K562 (cell line): ENCODE measurements at regions not wholly inside any gene's neighbourhood (a gene's known extent, or its start where the extent isn't known, plus 50 kb on each side); places are given as distances from the start of the nearest gene placed in this dataset.

Experiments used
- ATAC-seq: fragments of 200-7000 bp; cut with Tn5 transposase; 3 replicates; pipeline ENCODE4 v1.9.1; 2020; ENCODE audit warnings: moderate library complexity
- BruUV-seq: library from RNA; stranded (reverse); fragments of 400-500 nt; replicated peaks from 2 replicates; lab custom pipeline; 2021; lab: Mats Ljungman, UMichigan
- CTCF ChIA-PET: fragments of 300-600 bp; formaldehyde crosslinking; extraction: SDS; loops from one replicate; lab custom pipeline; 2021; ENCODE audit warnings: low intra/inter-chr PET ratio; lab: Yijun Ruan, JAX
- POLR2A ChIA-PET: fragments of 300-600, 350-650 bp; sonication (Branson Sonifier 250); formaldehyde crosslinking; extraction: SDS; loops from one replicate; lab custom pipeline; 2021; ENCODE audit warnings: antibody characterized with exemption, inconsistent platforms; lab: Yijun Ruan, JAX
- DNase-seq, 4 experiments: peaks; one replicate each; pipeline versions ENCODE4 v3.0.0 to v3.0.0-alpha.2; 2011 to 2018; ENCODE audit warnings: low spot score in 3 of 4, mixed read lengths in 3 of 4; ENCODE audit errors: extremely low read depth in 1 of 4
- FAIRE-seq: peaks from 2 replicates; lab custom pipeline; 2011; peaks lifted over from hg19 to GRCh38; lab: Jason Lieb, UNC
- H2AFZ ChIP-seq: 2 replicates; pipeline ENCODE4 v1.6.0; 2011; ENCODE audit warnings: low read depth, low read length, control low read depth, inconsistent platforms
- H3K27ac ChIP-seq: fragments of 200-600 bp; 3 replicates; pipeline ENCODE4 v1.8.0; 2011; ENCODE audit warnings: low read depth, mild to moderate bottlenecking, control low read depth, inconsistent platforms, low read length, moderate library complexity, mixed read lengths; ENCODE audit errors: extremely low read depth
- H3K27me3 ChIP-seq, 2 experiments: fragments of 300-600 bp in 1 of 2; 2 replicates in 1 of 2; 3 replicates in 1 of 2; pipeline versions ENCODE4 v1.6.0 to v1.8.0; 2011; ENCODE audit warnings: inconsistent platforms in 2 of 2, low read length in 2 of 2, mild to moderate bottlenecking in 1 of 2, mixed read lengths in 1 of 2, moderate library complexity in 1 of 2; ENCODE audit not compliant: control insufficient read depth in 2 of 2, insufficient read depth in 2 of 2
- H3K36me3 ChIP-seq: fragments of 300-600 bp; 3 replicates; pipeline ENCODE4 v1.8.0; 2011; ENCODE audit warnings: mild to moderate bottlenecking, low read length, inconsistent platforms; ENCODE audit not compliant: control insufficient read depth, insufficient read depth
- H3K4me1 ChIP-seq, 2 experiments: fragments of 200-600 bp in 1 of 2; replicated peaks in 1 of 2; 2 replicates in 1 of 2; 3 replicates in 1 of 2; pipeline versions ENCODE4 v1.5.1 to v1.8.0; 2011; ENCODE audit warnings: inconsistent platforms in 2 of 2, low read length in 2 of 2, mild to moderate bottlenecking in 1 of 2, mixed read lengths in 1 of 2, moderate library complexity in 1 of 2; ENCODE audit not compliant: control insufficient read depth in 2 of 2, insufficient read depth in 2 of 2
- H3K4me2 ChIP-seq: 2 replicates; pipeline ENCODE4 v1.6.1; 2011; ENCODE audit warnings: low read length, control low read depth, inconsistent platforms, mixed read lengths; ENCODE audit not compliant: insufficient read depth
- H3K4me3 ChIP-seq: fragments of 200-600 bp; sonication (generic), shearing (Covaris generic); 2 replicates; pipeline ENCODE4 v1.5.1; 2016; ENCODE audit warnings: control low read depth, inconsistent platforms
- H3K79me2 ChIP-seq: fragments of 200-600 bp; 3 replicates; pipeline ENCODE4 v1.8.0; 2011; ENCODE audit warnings: low read length, inconsistent platforms; ENCODE audit not compliant: control insufficient read depth, insufficient read depth
- H3K9ac ChIP-seq, 2 experiments: 2 replicates each; pipeline versions ENCODE4 v1.6.0 to v1.6.1; 2011; ENCODE audit warnings: low read depth in 2 of 2, low read length in 2 of 2, control low read depth in 1 of 2, inconsistent platforms in 1 of 2, mild to moderate bottlenecking in 1 of 2, mixed read lengths in 1 of 2; ENCODE audit not compliant: insufficient read depth in 1 of 2
- H3K9me1 ChIP-seq: one replicate; pipeline ENCODE4 v1.6.0; 2011; ENCODE audit warnings: inconsistent platforms, mild to moderate bottlenecking, low read length, moderate library complexity; ENCODE audit not compliant: control insufficient read depth, insufficient read depth
- H3K9me3 ChIP-seq: replicated peaks from 2 replicates; pipeline ENCODE4 v1.5.1; 2011; ENCODE audit warnings: low read depth, low read length, inconsistent platforms; ENCODE audit not compliant: control insufficient read depth, insufficient read depth
- H4K20me1 ChIP-seq: replicated peaks from 2 replicates; pipeline ENCODE4 v1.6.1; 2011; ENCODE audit warnings: low read length, inconsistent platforms, mixed read lengths; ENCODE audit not compliant: control insufficient read depth, insufficient read depth
- ASH1L ChIP-seq: fragments of 450-650 bp; IDR thresholded peaks from 2 replicates; pipeline ENCODE4 v1.6.1; 2018; ENCODE audit warnings: borderline replicate concordance, mild to moderate bottlenecking, low read depth; ENCODE audit not compliant: partially characterized antibody
- ETS1 ChIP-seq: conservative IDR thresholded peaks from 2 replicates; pipeline ENCODE4 v1.6.1; 2011; ENCODE audit warnings: low read depth, mild to moderate bottlenecking, low read length; ENCODE audit not compliant: control insufficient read depth
- TGIF2 ChIP-seq: sonication (generic); formaldehyde crosslinking; IDR thresholded peaks from 2 replicates; pipeline ENCODE4 v1.8.1; 2022; ENCODE audit warnings: mild to moderate bottlenecking, missing genetic modification reagents, moderate library complexity
- XRCC4 ChIP-seq: IDR thresholded peaks from one replicate; pipeline ENCODE4 v1.6.1; 2011; ENCODE audit not compliant: insufficient read depth, insufficient read length; ENCODE audit errors: extremely low read depth
- ZNF124 ChIP-seq: sonication (generic); formaldehyde crosslinking; IDR thresholded peaks from 2 replicates; pipeline ENCODE4 v1.8.1; 2022; ENCODE audit warnings: missing genetic modification reagents
- ZNF77 ChIP-seq: fragments of 250-450 bp; sonication (Bioruptor Pico); IDR thresholded peaks from 2 replicates; pipeline ENCODE4 v1.5.0; 2020
- WGBS: fragments of 100-300 bp; shearing (Covaris generic); methylation state at CpG from one replicate; pipeline ENCODE4 v1.1.6; 2016; ENCODE audit warnings: low coverage, mixed read lengths; ENCODE audit not compliant: insufficient coverage; ENCODE audit errors: missing lambda C conversion rate; 5-methylcytosine and 5-hydroxymethylcytosine counted together
- in situ Hi-C: fragments of 300-500 bp; cut with MboI; formaldehyde crosslinking; loops from 4 replicates; pipeline ENCODE4 v1.15.0; 2018; ENCODE audit warnings: inconsistent platforms, mixed read lengths
- intact Hi-C: fragments of 100-400 bp; cut with micrococcal nuclease; formaldehyde crosslinking; loops from 2 replicates; pipeline ENCODE4 v1.14.2; 2022
- TF ChIP-seq, protein P1 (sequence below): sonication (generic); formaldehyde crosslinking; IDR thresholded peaks from 2 replicates; pipeline ENCODE4 v1.8.1; 2023; ENCODE audit warnings: mild to moderate bottlenecking, missing genetic modification reagents
- TF ChIP-seq, protein P2 (sequence below): fragments of 250-450 bp; sonication (Bioruptor Pico); IDR thresholded peaks from 2 replicates; pipeline ENCODE4 v1.5.0; 2021
- TF ChIP-seq, protein P3 (sequence below), 2 experiments: fragments of 450-650 bp; conservative IDR thresholded peaks; 2 replicates each; pipeline ENCODE4 v1.6.1; 2017; ENCODE audit warnings: mild to moderate bottlenecking in 2 of 2, moderate library complexity in 2 of 2

DNA sequence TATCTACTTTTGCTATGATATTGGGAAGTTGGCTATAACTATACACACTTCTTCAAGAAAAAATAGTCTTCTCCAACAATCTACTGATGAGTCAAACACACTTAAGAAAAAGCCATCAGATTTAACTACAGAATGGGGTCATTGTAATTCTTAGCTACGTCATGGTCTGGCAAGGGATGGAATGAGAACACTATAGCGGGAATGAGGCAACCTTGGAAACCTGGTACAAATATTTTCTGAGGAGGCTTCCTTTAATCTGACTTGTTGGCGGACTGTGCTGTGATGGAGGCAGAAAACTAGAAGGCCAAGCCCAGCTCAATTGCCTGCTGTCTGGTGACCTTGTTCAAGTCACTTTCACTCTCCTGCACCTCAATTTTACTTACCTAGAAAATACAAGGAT, 586.8 kb upstream of the JAG1 start (continued):
- no peak for TF ChIP-seq ETS1
- no peak for TF ChIP-seq ASH1L

DNA sequence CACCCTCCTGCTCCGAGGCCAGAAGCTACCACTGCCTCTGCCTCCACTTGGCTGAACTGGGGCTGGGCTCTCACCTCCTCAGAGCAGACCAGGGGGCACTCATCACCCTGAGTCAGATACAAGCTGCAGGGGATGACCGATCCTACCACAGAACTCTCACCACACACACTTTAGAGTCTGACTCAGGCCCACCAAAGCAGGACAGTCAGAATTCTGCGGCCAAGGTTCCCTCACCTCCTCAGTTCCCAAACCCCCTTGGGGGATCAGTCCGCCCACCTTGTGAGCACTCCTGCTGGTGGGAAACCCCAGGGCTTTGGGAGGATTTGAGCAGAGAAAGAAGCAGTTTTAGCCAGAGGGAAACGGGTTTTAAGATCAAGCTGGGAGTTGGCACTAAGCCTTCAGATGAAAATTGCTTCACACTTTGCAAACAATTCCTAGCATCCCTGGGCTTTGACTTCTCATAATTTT, 587.8 kb upstream of the JAG1 start:
- no peak overlapping the region for H3K4me2 ChIP-seq
- no peaks in the 10 kb centered on the region for H3K9me1 ChIP-seq
- no peaks in the 10 kb centered on the region for H3K79me2 ChIP-seq
- ATAC-seq (no peak), FAIRE-seq (no peak), DNase-seq (no peak)
- H3K27me3 ChIP-seq, result no peaks in the 10 kb centered on the region
- ChIA-PET POLR2A (no interaction called here), CTCF (no interaction called here)
- H3K4me1 ChIP-seq, result no peaks in the 10 kb centered on the region
- no peaks in the 10 kb centered on the region for H4K20me1 ChIP-seq
- intact Hi-C loops (no loop called here), in situ Hi-C loops (no loop called here)
- H3K9ac ChIP-seq, result no peak overlapping the region
- TF ChIP-seq, protein P1, sequence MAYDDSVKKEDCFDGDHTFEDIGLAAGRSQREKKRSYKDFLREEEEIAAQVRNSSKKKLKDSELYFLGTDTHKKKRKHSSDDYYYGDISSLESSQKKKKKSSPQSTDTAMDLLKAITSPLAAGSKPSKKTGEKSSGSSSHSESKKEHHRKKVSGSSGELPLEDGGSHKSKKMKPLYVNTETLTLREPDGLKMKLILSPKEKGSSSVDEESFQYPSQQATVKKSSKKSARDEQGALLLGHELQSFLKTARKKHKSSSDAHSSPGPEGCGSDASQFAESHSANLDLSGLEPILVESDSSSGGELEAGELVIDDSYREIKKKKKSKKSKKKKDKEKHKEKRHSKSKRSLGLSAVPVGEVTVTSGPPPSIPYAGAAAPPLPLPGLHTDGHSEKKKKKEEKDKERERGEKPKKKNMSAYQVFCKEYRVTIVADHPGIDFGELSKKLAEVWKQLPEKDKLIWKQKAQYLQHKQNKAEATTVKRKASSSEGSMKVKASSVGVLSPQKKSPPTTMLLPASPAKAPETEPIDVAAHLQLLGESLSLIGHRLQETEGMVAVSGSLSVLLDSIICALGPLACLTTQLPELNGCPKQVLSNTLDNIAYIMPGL, result no peak
- no peak for TF ChIP-seq ZNF124 (CRISPR knock-in tag)
- no peak for TF ChIP-seq XRCC4
- no peak for TF ChIP-seq ZNF77 (CRISPR knock-in tag)
- TF ChIP-seq, protein P2, sequence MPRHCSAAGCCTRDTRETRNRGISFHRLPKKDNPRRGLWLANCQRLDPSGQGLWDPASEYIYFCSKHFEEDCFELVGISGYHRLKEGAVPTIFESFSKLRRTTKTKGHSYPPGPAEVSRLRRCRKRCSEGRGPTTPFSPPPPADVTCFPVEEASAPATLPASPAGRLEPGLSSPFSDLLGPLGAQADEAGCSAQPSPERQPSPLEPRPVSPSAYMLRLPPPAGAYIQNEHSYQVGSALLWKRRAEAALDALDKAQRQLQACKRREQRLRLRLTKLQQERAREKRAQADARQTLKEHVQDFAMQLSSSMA (CRISPR knock-in tag), result no peak
- TF ChIP-seq, protein P3, sequence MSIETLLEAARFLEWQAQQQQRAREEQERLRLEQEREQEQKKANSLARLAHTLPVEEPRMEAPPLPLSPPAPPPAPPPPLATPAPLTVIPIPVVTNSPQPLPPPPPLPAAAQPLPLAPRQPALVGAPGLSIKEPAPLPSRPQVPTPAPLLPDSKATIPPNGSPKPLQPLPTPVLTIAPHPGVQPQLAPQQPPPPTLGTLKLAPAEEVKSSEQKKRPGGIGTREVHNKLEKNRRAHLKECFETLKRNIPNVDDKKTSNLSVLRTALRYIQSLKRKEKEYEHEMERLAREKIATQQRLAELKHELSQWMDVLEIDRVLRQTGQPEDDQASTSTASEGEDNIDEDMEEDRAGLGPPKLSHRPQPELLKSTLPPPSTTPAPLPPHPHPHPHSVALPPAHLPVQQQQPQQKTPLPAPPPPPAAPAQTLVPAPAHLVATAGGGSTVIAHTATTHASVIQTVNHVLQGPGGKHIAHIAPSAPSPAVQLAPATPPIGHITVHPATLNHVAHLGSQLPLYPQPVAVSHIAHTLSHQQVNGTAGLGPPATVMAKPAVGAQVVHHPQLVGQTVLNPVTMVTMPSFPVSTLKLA (conservative IDR thresholded peaks at IDR 0.05), result no peak
- TF ChIP-seq TGIF2 (CRISPR knock-in tag), result no peak
- H3K27ac ChIP-seq, result no peak overlapping the region
- H3K36me3 ChIP-seq, result no peaks in the 10 kb centered on the region
- H3K9me3 ChIP-seq, result no peaks in the 10 kb centered on the region
- WGBS, result 0% methylated on average over 2 of the region's 5 CpGs
- no TSS peak for BruUV-seq
- no peak overlapping the region for H3K4me3 ChIP-seq
- no peak overlapping the region for H2AFZ ChIP-seq
